NCI-H2196 (cell line): ENCODE measurements at regions not wholly inside any gene's neighbourhood (a gene's known extent, or its start where the extent isn't known, plus 50 kb on each side); places are given as distances from the start of the nearest gene placed in this dataset.

Experiments
- DNase-seq: peaks from one replicate; lab custom pipeline; 2025; ENCODE audit not compliant: unreplicated experiment; lab: John Stamatoyannopoulos, UW

DNA sequence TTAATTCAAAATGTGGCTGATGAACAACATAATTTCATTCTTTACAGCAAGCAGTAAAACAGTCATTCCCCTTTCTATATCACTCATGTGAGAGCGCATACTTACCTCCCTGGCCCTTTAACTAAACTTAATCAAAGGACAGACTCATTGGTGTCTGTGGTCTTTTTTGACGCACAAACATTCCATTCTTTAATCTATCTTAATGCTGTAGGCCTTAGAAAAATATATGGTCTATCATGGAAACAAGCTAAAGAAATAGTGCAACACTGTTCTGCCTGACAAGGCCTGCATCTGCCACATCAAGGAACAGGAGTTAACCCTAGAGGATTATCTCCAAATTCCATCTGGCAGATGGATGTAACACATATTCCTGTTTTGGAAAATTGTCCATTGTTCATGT lies 878.1 kb downstream of the NLGN4Y start:
- DNase-seq: no peak

DNA sequence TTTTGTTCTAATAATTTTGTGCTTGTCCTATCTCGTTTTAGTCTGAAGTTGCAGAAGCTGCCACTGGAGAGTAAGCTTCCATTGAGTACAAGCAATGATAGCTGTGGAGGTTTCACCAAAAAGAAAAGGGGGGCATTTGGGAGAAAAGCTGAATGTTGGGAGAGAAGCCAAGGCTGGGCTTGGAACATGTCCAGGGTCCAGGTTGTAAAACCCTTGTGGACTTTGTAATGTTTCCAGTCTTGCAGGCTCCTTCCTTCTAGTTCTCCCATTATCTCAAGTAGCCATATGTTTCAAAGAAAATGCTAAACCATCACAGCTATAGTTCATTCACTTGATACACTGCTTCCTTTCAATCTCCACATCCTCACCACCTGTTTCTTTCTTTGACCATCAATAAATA lies 880.2 kb downstream of the NLGN4Y start:
- no peak for DNase-seq

DNA sequence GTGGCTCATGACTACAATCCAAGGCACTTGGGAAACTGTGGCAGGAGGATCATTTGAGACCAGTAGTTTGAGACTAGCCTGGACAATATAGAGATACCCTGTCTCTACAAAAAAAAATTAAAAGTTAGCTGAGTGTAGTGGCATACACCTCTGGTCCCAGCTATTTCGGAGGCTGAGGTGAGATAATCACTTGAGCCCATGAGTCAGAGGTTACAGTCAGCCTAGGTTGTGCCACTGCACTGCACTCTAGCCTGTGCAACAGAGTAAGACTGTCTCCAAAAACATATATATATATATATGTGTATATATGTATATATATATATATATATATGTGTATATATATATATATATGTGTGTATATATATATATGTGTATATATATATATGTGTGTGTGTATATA lies 890.8 kb downstream of the NLGN4Y start:
- no peak for DNase-seq

DNA sequence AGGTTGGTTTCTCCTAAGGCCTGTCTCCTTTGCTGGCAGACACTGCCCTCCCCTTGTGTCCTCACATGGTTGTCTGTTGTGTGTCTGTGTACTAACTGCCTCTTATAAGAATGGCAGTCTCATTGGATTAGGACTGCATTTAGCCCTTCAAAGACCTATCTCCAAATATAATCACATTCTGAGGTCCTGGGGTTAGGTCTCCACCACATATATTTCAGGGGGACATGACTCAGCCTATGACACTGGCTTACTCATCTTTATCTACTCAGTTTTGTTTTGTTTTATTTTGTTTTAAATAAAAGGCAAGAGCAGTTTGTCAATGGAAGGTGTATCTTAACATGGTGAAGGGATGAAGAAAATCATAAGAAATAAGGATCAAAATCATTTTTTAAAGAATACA lies 894.3 kb downstream of the NLGN4Y start:
- DNase-seq: no peak

DNA sequence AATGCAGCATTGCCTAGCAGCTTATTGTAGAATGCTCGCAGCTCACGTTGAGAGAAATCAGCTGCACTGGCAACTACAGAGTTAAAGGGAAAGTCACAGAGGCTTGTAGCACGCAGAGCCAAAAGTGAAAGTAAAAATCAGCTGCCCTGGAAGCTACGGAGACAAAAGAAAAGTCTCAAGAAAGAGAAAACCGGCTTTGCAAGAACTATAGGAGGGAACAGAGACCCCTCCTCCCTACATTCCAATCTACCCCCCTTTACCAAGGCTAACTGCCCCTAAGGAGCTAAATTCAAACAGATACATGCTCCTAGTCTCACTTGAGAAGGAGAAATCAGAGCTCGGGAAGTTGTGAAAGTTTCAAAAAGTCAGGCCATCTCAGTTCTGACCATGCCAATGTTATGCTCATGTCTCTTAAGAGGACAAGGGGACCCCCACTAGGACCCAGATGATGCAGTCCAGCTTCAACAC lies 900.4 kb downstream of the NLGN4Y start:
- DNase-seq: no peak

DNA sequence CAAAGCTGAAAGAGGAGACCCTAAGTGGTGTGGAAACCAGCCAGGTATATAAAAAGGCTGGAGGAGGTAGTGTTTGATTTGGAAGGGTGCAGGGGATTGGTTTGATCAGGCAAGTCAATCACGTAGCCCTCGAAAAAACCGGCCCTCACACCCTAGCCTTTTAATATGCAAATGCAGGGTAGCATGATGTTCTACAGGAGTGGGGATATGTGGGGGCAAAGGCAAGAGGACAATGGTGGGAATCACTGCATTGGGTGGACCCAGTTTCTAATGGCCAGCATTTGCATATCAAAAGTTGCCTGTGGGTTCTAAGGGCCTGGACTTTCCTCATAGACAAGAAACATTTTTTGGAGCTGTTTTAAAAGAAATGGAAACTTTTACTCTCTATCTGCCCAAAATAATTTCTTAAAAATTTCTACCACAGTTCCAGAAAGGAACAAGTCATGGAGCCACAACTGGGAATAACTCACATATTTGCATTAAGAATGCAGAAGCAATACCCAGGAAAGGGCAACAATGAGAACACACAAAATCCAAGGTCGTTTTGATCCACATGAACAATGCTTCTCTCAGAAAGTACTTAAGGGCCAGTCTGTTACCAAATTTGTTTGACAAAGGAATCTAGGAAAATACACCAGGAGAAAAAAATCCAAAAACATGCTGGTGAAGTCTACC lies 915.8 kb downstream of the NLGN4Y start:
- no peak for DNase-seq

DNA sequence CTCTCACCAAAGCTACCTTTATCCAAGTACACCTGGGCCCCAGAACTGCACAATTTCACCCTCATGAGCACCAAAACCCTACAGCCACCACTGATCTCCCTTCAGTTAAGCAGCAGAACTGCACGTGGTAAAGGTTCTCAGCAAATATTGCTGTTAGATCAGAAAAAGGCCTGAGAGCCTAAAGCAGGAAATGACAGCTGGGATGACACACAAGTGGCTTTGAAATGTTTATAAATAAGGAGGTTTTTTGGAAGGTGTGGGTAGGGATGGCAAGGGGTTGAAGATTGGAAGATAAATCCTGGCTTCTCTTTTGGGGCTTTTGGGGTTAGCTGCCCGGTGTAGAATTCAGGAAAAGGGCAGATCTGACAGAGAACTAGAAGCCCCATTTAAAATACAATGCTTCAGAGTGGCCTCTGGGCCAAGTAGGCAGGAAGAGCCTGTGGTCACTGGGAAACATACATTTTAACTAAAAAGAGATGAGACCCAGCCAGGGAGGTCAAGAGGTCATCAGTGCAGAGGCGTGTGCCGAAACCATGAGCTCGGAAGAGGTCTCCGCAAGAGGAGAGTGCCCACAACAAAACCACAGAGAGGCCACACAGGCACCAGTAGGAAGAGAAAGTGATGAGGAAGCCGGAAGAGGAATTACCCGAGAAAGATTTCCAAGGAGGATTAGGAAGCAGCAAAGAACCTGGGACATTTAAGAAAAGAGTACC lies 916.5 kb downstream of the NLGN4Y start:
- no peak for DNase-seq

DNA sequence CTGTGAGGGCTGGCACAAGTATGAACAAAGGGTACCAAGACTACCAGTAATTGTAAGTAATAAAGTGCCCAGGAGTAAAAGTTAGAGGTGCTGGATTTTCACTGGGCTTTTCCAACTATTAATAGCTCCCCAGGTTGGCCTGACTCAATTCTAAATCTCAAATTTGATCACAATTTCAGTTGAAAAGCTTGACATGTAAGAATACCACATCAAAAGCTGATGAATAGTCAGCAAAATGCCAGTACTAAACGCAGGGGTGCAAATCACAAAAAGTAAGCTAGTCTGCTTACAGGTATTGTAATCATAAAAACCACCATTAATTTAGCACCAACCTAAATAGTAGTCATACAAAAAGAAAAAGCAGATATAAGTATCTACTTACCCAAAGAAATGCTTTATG lies 917.5 kb downstream of the NLGN4Y start:
- no peak for DNase-seq

DNA sequence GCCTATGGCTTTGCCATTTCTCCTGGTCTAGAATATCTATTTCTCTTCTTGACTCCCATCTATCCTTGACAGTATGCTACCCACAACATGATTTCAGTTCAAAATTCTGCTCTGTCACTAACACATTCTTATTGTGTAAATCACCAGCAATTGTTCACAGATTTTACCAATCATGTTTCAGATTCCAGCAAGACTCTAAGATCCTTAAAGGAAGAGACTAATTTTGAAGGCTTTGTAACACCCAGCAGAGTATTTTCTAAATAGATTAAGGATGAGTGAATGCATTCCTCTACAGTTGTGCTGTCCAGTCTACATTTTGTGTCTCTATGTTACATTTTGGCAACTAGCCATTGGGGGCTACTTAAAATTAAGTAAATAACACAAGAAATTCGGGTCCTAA lies 921.5 kb downstream of the NLGN4Y start:
- DNase-seq: no peak

DNA sequence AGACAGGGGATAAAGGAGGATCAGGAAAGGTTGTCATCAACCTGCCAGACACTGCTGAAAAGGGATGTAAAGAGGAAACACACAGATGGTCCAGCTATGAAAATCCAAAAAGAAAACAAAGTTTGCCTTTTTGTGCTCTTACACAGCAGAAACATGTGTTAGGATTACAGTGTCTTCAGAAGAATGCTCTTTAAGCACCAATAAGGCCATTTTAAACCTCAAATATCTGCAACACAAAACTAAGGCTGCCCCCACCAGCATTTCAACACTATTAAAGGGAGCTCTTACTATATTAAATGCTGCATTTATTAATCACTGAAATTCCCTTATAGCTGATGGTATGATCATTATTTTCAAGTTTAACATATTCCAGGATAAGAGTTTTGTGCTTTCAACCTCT lies 922.5 kb downstream of the NLGN4Y start:
- DNase-seq: no peak

DNA sequence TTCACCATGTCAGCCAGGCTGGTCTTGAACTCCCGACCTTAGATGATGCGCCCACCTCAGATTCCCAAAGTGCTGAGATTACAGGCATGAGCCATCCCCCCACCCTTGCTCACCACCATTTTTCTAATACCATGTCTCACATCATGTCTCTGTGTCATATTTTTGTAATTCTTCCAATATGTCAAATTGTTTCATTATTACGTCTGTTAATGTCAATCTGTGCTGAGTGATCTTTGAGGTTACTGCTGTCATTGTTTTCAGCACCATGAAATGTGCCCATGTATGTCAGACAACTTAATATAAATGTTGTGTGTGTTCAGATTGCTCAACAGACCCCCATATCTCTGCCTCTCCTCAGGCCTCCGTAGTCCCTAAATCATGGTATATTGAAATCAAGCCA lies 923.6 kb downstream of the NLGN4Y start:
- DNase-seq: no peak

DNA sequence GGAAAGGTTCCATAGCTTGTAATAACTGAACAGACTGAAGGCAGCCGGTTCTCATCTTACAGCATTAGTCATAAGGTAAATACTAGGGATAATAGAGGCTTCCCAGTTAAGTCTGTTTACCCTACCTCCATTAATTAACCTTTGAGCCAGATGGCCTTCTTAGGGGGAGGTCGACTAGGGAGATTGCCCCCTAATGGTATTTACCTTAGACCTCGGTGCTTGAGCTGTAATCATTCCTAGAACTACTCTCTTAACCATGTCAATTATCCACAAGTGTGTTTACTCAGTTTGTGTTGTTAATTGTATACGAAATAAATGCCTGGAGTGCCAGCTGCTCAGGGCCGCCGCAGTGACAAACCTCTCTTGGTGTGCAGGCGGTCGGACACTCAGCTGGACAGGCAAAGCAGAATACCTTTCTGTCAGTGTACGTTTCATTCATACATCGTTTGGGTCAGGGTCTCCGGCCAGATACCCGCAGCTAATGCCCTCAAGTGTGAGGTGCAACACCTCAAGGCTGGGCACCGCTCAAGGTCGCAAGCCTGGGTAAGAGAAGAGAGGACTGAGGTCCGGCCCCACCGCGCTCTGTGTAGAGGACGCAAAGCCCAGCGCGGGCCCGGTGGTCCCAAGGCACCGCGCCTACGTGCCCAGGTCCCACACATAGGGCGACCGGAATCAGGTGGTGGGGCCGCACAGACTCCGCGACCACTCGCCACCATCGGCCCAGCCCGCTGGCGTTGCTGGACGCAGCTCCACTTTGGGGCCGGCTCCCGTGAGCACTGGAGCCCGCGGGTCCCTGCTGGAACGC lies 931.0 kb downstream of the NLGN4Y start:
- DNase-seq: peak; percentile 40

DNA sequence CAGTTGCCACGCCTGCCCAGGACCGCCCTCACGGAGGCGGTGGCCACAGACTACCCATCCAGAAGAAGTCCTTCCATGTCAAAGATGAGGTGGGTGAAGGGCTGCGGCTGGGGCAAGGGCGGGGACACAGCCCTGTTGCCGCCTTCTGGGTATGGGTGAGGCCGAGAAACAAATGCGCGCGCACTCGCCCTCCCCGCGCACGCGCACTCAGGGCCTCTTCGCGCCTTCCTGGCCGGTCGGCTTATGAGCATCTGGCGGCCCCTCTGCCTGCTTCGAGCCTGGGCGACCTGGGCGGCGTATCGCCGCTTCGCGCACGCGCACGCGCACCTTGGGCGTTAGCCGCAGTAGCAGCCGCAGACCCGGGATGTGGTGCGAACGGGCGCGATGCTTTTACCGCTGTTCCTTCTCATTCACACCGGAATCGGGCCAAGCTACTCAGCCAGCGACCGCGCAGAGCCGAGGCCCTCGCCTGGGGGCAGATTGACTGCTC lies 931.7 kb downstream of the NLGN4Y start:
- DNase-seq: no peak

DNA sequence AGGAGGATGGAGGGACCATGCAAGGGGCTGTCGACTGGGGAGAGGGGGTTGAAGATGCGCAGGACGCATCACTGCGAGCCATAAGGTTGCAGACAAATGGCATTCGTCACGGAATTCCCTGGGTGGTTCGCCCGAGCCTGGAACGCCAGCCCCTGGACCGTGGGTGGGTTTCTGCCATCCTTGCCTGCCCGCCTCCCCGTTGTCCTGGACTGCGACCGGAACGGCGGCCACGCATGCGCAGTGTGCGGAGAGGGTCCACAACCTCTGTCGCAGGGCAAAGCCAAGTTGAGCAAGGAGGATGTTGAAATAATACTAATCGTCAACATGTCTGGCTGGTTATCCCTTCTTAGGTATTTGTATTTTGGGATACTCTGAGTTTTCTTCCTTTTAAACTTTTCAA lies 932.2 kb downstream of the NLGN4Y start:
- DNase-seq: no peak

DNA sequence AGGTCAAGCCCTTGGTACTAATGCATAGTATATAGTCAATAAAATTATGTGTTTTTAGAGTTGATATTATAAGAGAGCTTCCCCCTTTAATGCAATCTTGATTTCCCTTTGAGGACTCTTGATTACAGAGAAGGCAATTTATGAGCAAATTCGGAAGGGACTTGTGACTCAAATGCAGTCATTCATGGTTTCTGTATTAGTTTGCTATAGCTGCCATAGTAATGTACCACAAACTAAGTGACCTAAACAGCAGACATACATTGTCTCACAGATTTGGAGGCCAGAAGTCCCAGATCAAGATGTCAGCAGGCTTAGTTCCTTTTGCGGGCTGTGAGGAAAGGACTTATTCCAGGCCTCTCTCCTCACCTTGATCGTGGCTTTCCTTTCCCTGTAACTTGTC lies 933.4 kb downstream of the NLGN4Y start:
- DNase-seq: no peak

DNA sequence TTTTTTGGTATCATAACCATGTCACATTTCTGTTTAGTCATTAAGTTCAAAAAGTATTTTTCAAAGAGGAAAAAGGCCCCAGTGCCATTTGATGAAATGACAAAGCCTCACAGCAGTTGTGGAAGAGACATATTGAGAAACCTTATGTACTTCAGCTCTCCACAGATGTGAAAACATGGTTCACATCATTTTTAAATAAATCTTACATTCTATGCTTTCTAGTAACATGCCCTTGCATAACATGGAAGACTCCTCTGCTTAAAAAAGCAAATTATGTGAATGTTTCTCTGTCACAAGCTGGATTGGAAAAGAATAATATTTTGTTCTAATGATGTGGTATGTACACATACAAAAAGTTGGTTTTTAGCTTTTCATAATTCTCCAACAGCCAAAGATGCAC lies 934.1 kb downstream of the NLGN4Y start:
- DNase-seq: no peak

DNA sequence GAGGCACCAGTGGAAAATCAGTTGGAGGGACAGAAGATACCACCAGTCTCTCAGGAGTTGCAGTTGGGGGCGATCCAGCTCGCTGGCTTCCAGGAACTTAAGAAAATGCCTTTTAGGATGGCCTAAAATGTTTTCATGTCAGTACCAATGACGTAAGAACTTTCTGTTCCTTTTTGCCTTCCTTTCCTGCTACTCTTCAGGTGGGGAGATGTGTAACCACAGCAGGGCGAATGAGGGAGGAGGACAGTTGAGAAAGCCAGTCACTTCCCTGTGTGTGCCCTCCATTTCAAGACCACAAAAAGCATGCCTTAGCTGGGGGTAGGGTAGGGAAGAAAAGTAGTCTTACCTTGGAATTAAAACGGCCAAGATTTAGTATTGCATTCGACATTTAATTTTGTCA lies 941.6 kb downstream of the NLGN4Y start:
- no peak for DNase-seq

DNA sequence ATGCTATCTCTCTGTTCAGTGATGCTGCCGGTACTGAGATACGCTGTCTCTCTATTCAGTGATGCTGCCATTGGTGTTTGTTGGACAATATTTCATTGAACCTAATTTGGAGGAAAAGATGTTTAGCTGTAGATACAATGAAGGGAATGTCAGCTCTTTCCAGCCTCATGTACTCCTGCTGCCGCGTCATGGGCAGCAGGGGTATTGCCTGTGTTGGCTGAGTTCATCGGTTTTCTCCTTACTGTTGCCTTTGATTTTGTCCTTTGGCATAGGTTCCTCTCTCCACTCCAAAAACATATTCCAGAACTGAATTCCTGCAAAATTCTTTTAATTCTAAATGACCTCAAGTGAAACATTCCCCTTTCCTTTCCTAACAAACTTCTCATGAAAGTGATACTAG lies 942.6 kb downstream of the NLGN4Y start:
- no peak for DNase-seq

DNA sequence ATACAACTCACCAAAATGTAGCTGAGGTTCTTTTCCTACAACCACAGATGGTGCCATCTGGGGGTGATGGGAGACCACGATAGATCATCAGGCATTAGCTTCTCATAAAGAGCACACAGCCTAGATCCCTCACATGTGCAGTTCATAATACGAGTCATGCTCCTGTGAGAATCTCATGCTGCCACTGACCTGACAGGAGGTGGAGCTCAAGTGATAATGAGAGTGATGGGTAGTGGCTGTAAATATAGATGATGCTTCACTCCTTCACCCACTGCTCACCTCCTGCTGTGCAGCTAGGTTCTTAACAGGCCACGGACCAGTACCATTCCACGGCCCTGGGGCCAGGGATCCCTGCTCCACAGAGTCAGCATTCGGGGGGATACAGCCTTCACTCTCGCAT lies 943.8 kb downstream of the NLGN4Y start:
- no peak for DNase-seq

DNA sequence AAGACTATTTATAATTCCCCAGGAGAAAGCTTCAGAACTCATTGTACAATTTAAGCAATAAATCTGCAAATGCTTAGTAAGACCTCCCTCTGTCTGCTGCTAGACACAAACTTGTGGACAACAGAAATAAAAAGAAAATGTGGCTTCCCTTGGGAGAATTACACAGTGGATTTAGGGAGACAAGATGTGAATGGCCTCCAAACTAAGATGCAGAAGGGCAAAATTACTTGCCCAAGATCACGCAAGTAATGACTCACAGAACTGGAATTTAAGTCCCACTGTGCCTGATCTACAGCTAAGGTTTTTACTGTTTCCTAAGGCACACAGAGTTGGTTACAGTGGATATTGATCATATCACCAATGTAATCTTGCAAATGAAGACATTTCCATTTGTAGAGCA lies 947.0 kb downstream of the NLGN4Y start:
- no peak for DNase-seq

DNA sequence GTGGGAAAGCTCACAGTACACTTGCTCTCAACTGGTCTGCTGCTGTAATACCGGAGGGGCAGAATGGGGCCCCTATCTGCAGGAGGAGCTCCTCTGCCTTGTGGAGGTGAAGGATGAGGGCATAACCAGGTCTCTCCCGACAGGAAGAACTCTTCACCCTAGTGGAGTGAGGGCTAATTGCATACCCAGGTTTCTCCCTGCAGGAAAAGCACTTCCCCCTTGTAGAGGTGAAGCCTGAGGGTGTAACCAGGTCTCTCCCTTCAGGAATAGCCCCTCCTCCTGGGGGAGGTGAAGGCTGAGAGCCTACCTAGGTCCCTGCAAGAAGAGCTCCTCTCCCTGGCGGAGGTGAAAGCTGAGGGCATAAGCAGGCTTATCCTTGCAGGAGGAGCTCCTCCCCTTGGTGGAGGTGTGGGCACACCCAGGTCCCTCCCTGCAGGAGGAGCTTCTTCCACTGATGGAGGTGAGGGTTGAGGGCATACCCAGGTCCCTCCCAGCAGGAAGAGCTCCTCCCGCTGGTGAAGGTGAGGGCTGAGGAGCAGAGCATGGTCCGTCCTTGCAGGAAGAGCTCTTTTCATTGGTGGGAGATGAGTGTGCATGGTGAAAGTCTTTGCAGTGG lies 954.1 kb downstream of the NLGN4Y start:
- no peak for DNase-seq
